Heart left ventricle (tissue), 16 donors: ENCODE measurements at regions not wholly inside any gene's neighbourhood (a gene's known extent, or its start where the extent isn't known, plus 50 kb on each side); places are given as distances from the start of the nearest gene placed in this dataset.
A peak's percentile ranks its signal among the peaks of the same experiment; 100 is the strongest.

Source experiments
- ATAC-seq, 4 donors: fragments of 200-7000 bp; cut with Tn5 transposase; one replicate each; pipeline ENCODE4 v1.9.1; 2020 to 2022; ENCODE audit warnings: moderate library complexity in 4 of 4, mild to moderate bottlenecking in 3 of 4, moderate number of reproducible peaks in 1 of 4
- DNase-seq, 5 donors: peaks; one replicate each; pipeline ENCODE4 v3.0.0-alpha.2; 2020
- H3K27ac ChIP-seq, 12 donors: fragments of 200-600 bp; sonication (generic) in 4 of 12; one replicate each; pipeline versions ENCODE4 v1.5.0 to v1.8.0; 2016 to 2022; ENCODE audit warnings: mild to moderate bottlenecking in 2 of 12
- H3K27me3 ChIP-seq, 9 donors: fragments of 200-600 bp; sonication (generic) in 2 of 9; one replicate each; pipeline versions ENCODE4 v1.5.1 to v1.8.0; 2016 to 2022; ENCODE audit warnings: mild to moderate bottlenecking in 3 of 9
- H3K36me3 ChIP-seq, 9 donors: fragments of 200-600 bp; sonication (generic) in 2 of 9; one replicate each; pipeline versions ENCODE4 v1.5.0 to v1.8.0; 2018 to 2022; ENCODE audit warnings: mild to moderate bottlenecking in 2 of 9
- H3K4me1 ChIP-seq, 12 donors: fragments of 200-600 bp; sonication (generic) in 4 of 12; one replicate each; pipeline versions ENCODE4 v1.5.0 to v1.8.0; 2016 to 2022; ENCODE audit warnings: mild to moderate bottlenecking in 3 of 12
- H3K4me3 ChIP-seq, 12 donors: fragments of 200-600 bp; sonication (generic) in 4 of 12; one replicate each; pipeline versions ENCODE4 v1.5.0 to v1.8.0; 2017 to 2022; ENCODE audit warnings: mild to moderate bottlenecking in 9 of 12, moderate library complexity in 4 of 12
- H3K9me3 ChIP-seq, 12 donors: fragments of 200-600 bp; sonication (generic) in 4 of 12; one replicate each; pipeline versions ENCODE4 v1.5.0 to v1.8.0; 2016 to 2022; ENCODE audit warnings: mild to moderate bottlenecking in 1 of 12
- POLR2A ChIP-seq, 2 donors: fragments of 450-650 bp; IDR thresholded peaks; one replicate each; pipeline ENCODE4 v1.6.1; 2017; ENCODE audit warnings: antibody characterized with exemption in 2 of 2, mild to moderate bottlenecking in 2 of 2, moderate library complexity in 2 of 2
- WGBS, 4 donors: extraction: QIAGEN DNeasy Blood & Tissue Kit in 2 of 4; methylation state at CpG; one replicate each; pipeline versions ENCODE4 v1.1.5 to v1.1.7; 2013 to 2018; 5-methylcytosine and 5-hydroxymethylcytosine counted together
- intact Hi-C, 10 donors: fragments of 100-400 bp; cut with DNase I; formaldehyde crosslinking; loops; one replicate each; pipeline versions ENCODE4 v1.11.1 to v1.14.2; 2022
- TF ChIP-seq, protein P1 (sequence below), 12 donors: fragments of 200-600 bp; sonication (generic) in 4 of 12; IDR thresholded peaks; one replicate each; pipeline versions ENCODE4 v1.5.0 to v1.8.0; 2018 to 2022; ENCODE audit warnings: antibody characterized with exemption in 12 of 12, mild to moderate bottlenecking in 5 of 12
- donor health status: ischemic (EF 13 %, LVEDD 7.1; RV severe dilation, severe dysfunction).
- donor health status: healthy with polysubstance abuse.
- donor health status: DM: no; HTN: yes; CAD: no.
- donor health status: DM: no; HTN: no; CAD: no.
- donor health status: ischemic (EF 25% LVEDD 6.9; RV normal size, moderate dysfunction).
- donor health status: ischemic (EF 25% LVEDD 5.7; RV mildly dilated, moderate dysfunction).
- donor health status: healthy.
- donor health status: DM: yes; HTN: yes; CAD: no.
- donor health status: ischemic (EF 35%, LVEDD 5.7; RV mildly dilated, moderate dysfunction).
- donor health status: nonischemic (EF 11% LVEDD 7.7; RV severe dilation, severe dysfunction).
- donor health status: DM: yes; HTN: yes; CAD: no.
- donor health status: PGD.
- donor health status: ischemic (EF 29% LVEDD 5.4; RV normal size, mild dysfunction).
- donor health status: nonischemic (EF 23%, LVEDD 6.1; RV moderate dilation, normal function).

DNA sequence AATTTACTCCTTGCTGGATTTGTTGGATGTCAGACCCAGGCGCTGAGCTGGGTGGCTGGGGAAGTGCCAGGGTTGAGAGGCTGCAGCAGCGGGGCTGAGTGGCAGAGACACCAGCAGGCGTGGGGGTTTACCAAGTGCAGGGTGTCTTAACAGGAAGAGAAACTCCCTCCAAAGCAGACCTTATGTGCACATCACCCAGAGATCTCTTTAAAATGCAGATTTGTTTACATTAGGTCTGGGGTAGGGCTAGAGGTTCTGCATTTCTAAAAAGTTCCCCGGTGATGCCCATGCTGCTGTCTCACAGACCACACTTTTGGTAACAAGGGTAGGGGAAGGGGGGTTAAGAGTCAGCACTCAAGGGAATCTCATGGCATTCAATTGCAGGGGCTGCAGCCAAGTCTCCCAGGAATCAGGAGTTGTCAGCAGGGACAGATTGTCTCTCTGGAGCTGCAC, 80.7 kb upstream of the OLFM4 start:
- Histone ChIP-seq H3K4me1 (peaks cover 0 to 4% (median 0%) of the 10 kb centered on the region in 12 donors), H3K27ac (no peak overlapping the region), H3K36me3 (no peaks in the 10 kb centered on the region), H3K9me3 (no peaks in the 10 kb centered on the region), H3K27me3 (no peaks in the 10 kb centered on the region), H3K4me3 (no peak overlapping the region)
- WGBS, 4 donors = 43 to 54% (median 53%) methylated on average over 4 of the region's 4 CpGs
- DNase-seq = no peak
- intact Hi-C loops = no loop called here
- no peak for TF ChIP-seq POLR2A (IDR thresholded peaks at IDR 0.05)
- TF ChIP-seq, protein P1, sequence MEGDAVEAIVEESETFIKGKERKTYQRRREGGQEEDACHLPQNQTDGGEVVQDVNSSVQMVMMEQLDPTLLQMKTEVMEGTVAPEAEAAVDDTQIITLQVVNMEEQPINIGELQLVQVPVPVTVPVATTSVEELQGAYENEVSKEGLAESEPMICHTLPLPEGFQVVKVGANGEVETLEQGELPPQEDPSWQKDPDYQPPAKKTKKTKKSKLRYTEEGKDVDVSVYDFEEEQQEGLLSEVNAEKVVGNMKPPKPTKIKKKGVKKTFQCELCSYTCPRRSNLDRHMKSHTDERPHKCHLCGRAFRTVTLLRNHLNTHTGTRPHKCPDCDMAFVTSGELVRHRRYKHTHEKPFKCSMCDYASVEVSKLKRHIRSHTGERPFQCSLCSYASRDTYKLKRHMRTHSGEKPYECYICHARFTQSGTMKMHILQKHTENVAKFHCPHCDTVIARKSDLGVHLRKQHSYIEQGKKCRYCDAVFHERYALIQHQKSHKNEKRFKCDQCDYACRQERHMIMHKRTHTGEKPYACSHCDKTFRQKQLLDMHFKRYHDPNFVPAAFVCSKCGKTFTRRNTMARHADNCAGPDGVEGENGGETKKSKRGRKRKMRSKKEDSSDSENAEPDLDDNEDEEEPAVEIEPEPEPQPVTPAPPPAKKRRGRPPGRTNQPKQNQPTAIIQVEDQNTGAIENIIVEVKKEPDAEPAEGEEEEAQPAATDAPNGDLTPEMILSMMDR (IDR thresholded peaks at IDR 0.05) = no peak
- no peak for ATAC-seq

DNA sequence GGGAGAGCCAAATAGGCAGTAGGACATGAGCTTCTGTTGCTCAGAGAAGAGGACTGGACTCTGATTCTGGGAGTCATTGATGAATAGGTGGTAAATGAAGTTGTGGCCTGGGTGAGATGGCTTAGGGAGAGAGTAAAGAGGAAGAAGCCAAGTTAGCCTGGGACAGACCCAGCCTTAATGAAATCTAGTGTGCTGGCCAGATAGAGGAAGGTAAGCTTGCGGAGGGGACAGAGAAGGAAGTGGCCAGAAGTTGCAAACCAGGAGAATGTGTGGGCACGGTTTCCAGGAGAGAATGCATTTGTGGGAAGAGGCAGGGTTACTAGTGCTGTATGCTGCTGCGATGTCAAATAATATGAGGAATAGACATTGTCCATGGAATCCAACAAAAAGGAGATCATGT, 83.3 kb upstream of the OLFM4 start:
- intact Hi-C loops = no loop called here
- DNase-seq = no peak
- Histone ChIP-seq H3K27ac (no peak overlapping the region), H3K4me1 (peaks cover 0 to 1% (median 0%) of the 10 kb centered on the region in 12 donors), H3K27me3 (no peaks in the 10 kb centered on the region), H3K4me3 (no peak overlapping the region), H3K36me3 (no peaks in the 10 kb centered on the region), H3K9me3 (no peaks in the 10 kb centered on the region)
- peak in 2 of 4 donors; percentile 34 to 59 for ATAC-seq
- WGBS, 4 donors = 50 to 87% (median 78%) methylated on average over 3 of the region's 3 CpGs
- TF ChIP-seq, protein P1 (IDR thresholded peaks at IDR 0.05) = no peak

DNA sequence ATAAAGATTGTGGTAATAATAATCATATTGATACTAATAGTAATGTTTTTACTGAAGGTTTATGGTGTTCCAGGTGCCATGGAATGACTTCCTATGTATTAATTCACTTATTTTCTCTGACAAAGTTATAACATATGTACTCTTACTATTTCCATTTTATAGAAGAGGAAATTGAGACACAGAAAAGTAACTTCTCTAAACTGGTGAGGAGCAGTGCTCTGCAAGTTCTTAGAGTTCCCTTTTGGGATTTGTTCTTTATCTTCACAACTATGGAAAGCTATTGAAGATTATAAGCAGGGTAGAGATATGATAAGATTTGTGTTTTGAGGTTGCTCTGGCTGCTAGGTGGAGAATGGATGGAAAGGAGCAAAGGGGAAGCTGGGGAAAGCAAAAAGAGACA, 83.9 kb upstream of the OLFM4 start:
- no peak overlapping the region for H3K27ac ChIP-seq
- no peak for TF ChIP-seq POLR2A (IDR thresholded peaks at IDR 0.05)
- TF ChIP-seq, protein P1 (IDR thresholded peaks at IDR 0.05) = no peak
- no peaks in the 10 kb centered on the region for H3K27me3 ChIP-seq
- H3K4me3 ChIP-seq = no peak overlapping the region
- H3K36me3 ChIP-seq = no peaks in the 10 kb centered on the region
- no peaks in the 10 kb centered on the region for H3K9me3 ChIP-seq
- DNase-seq (no peak), ATAC-seq (no peak)
- intact Hi-C loops = no loop called here
- H3K4me1 ChIP-seq = no peaks in the 10 kb centered on the region

DNA sequence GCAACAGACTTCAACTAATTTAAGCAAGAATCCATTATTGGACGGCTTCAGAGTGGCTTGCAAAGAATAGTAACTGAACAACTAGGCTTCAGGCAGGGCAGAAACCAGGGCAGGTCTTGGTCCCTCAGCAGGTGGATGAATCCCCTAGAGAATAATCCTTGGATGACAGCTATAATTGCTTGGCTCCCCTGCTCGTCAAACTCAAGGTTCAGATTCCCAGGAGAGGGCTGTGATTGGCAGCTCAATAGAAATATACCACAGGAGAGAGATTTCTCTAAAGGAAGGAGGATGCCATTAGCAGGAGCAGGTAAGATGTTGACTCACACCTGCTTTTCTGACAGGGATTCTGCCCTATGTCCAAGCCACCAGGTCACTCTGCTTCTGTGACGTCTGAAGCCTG, 89.6 kb upstream of the PCDH8 start:
- Histone ChIP-seq H3K36me3 (no peaks in the 10 kb centered on the region), H3K9me3 (no peaks in the 10 kb centered on the region), H3K4me1 (no peaks in the 10 kb centered on the region), H3K4me3 (no peak overlapping the region), H3K27ac (no peak overlapping the region), H3K27me3 (peaks cover 0 to 14% (median 0%) of the 10 kb centered on the region in 9 donors)
- DNase-seq (no peak), ATAC-seq (no peak)
- intact Hi-C loops = no loop called here
- TF ChIP-seq, protein P1 (IDR thresholded peaks at IDR 0.05) = no peak
- TF ChIP-seq POLR2A (IDR thresholded peaks at IDR 0.05) = no peak
- WGBS, 4 donors = 59 to 86% (median 61%) methylated on average over 3 of the region's 3 CpGs
